ENCODE measurements at regions not wholly inside any gene's neighbourhood (a gene's known extent, or its start where the extent isn't known, plus 50 kb on each side); places are given as distances from the start of the nearest gene placed in this dataset.
A peak's percentile ranks its signal among the peaks of the same experiment; 100 is the strongest.
"Not testable (repeated sequence)": the region's sequence is repeated elsewhere in the genome, so short reads cannot be mapped to it uniquely, and the experiment has no call there.

- no peak for DNase-seq (ENCODE audit: low read depth)
- H3K4me3 ChIP-seq (ENCODE audit: low read depth, low read length): no peak overlapping the region
- no peak for TF ChIP-seq CTCF (IDR thresholded peaks at IDR 0.05; ENCODE audit: control insufficient read depth, extremely low read depth, insufficient read depth)
Measured at GRCh38 chr10:60476451-60476850, 86.8 kb upstream of the ANK3 start.

- no peak for TF ChIP-seq CTCF (IDR thresholded peaks at IDR 0.05; ENCODE audit: control insufficient read depth, extremely low read depth, insufficient read depth)
- peak; percentile 80 for DNase-seq (ENCODE audit: low read depth)
- H3K4me3 ChIP-seq (ENCODE audit: low read depth, low read length): no peak overlapping the region
Measured at GRCh38 chr10:60473557-60473956, 83.9 kb upstream of the ANK3 start.

GRCh38 chr10:60470091-60470490 is 80.4 kb upstream of the ANK3 start:
- no peak for TF ChIP-seq CTCF (IDR thresholded peaks at IDR 0.05; ENCODE audit: control insufficient read depth, extremely low read depth, insufficient read depth)
- DNase-seq (ENCODE audit: low read depth): no peak
- H3K4me3 ChIP-seq (ENCODE audit: low read depth, low read length): no peak overlapping the region

GRCh38 chr10:60469147-60469546 is 79.5 kb upstream of the ANK3 start:
- not testable (repeated sequence) for H3K4me3 ChIP-seq (ENCODE audit: low read depth, low read length); DNase-seq (ENCODE audit: low read depth)

- peak overlapping the region; percentile 8; the same call in 1 of the 2 replicates for H3K4me3 ChIP-seq (ENCODE audit: low read depth, low read length)
- TF ChIP-seq CTCF (IDR thresholded peaks at IDR 0.05; ENCODE audit: control insufficient read depth, extremely low read depth, insufficient read depth): no peak
- DNase-seq (ENCODE audit: low read depth): no peak
Measured at GRCh38 chr10:60467202-60467546, 77.5 kb upstream of the ANK3 start.

- peak overlapping the region; percentile 8; the same call in 1 of the 2 replicates for H3K4me3 ChIP-seq (ENCODE audit: low read depth, low read length)
- TF ChIP-seq CTCF (IDR thresholded peaks at IDR 0.05; ENCODE audit: control insufficient read depth, extremely low read depth, insufficient read depth): no peak
- DNase-seq (ENCODE audit: low read depth): no peak
Measured at GRCh38 chr10:60466267-60467201, 76.9 kb upstream of the ANK3 start.

- no peak overlapping the region for H3K4me3 ChIP-seq (ENCODE audit: low read depth, low read length)
- TF ChIP-seq CTCF (IDR thresholded peaks at IDR 0.05; ENCODE audit: control insufficient read depth, extremely low read depth, insufficient read depth): no peak
- no peak for DNase-seq (ENCODE audit: low read depth)
Measured at GRCh38 chr10:60465801-60466200, 76.1 kb upstream of the ANK3 start.

Measured in LNCaP clone FGC (cell line).